HG03097 (cell line): ENCODE measurements at regions not wholly inside any gene's neighbourhood (a gene's known extent, or its start where the extent isn't known, plus 50 kb on each side); places are given as distances from the start of the nearest gene placed in this dataset.

Source experiments
- ATAC-seq: cut with Tn5 transposase; IDR thresholded peaks from one replicate; pipeline ENCODE4 v1.9.1; 2021; ENCODE audit not compliant: unreplicated experiment, low FRiP score

DNA sequence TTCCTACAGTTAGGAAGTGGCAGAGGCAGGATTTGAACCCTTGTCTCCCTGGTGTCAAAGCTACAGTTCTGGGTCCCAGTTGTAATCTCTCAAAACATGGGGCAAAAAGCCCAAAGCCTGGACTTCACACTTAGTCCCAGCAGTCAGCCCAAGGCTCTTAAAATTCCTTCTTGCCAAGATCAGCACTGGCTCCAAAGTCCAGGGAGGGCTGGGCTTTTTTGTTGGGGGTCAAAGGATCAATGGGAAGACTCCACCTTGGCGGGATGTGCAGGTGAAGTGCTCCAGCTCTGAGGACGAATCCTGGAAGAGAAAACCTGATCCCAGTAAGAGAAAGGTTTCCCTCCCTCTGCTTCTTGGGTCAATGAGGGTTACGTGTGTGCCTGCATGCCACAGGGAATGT lies 195.5 kb downstream of the HAPSTR1 start:
- ATAC-seq, result no peak

GRCh38 chr16:9296271-9296590 lies 204.8 kb downstream of the HAPSTR1 start:
- ATAC-seq, result no peak

DNA sequence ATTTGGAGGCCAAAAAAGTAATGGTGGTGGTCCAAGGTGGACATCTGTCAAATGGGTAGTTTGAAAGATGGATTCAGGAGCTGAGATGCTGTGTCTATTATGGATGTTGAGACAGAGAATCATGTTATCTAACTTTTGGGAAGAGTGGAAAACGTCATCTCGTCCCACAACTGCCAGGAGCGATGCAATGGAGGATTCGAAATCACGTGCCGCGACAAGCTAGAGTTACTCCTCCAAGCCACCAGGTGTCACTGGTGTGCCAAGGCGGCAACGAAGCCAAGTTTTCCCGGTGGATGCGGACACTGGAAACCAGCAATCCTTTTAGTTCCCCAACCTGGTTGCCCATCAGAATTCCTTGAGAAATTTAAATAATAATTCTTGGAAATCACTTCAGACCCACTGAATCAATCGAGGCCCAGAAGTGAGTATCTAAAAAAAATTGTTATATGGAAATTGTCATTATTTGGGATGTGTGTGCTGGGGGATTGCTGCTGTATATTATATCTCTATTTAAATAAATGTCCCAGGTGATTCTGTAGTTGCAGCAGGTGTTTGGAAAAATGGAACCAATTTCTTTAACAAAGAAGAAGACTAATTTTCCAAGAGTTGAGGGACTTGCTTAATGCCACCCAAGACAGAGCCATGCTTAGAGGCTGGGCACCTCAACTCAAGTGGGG lies 206.1 kb downstream of the HAPSTR1 start:
- ATAC-seq, result no peak

DNA sequence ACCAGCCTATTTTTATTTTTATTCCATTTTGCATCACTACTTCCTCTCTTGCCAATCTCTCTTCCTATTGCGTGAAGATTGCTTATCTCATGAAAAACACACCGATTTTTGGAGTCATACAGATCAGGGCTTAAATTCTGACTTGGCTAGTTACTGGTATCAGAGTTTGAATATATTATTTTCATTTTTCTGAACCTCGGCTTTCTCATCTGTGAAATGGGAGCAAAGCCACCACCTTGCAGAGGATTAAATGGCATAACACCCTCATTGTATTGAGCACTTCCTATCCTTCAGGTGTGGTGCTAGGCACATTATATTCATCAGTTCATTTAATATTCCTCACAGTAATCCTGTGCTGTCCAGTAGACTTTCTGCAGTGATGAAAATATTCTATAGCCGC lies 208.8 kb downstream of the HAPSTR1 start:
- ATAC-seq, result no peak

- no peak for ATAC-seq
These were observed 210.6 kb downstream of the HAPSTR1 start for GRCh38 chr16:9302072-9302471.

DNA sequence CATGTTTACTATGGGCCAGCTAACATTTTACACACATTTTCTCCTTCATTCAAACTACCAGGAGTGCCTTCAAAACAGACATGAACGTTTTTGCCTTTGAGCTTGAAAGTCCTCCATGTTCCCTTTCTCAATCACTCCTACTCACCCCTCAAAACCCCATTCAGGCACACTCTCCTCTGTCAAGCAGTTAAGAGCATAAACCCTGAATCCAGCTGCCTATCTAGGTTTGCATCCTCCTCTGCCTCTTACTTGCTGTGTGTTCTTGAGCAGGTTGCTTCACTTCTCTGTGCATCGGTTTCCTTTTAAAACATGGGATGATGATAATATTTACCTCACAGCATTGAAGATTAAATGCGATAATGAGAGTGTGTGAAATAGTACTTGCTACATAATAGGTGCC lies 215.3 kb downstream of the HAPSTR1 start:
- ATAC-seq, result no peak

GRCh38 chr16:9307446-9307845 lies 216.0 kb downstream of the HAPSTR1 start:
- ATAC-seq, result no peak

GRCh38 chr16:9308356-9308801 lies 216.9 kb downstream of the HAPSTR1 start:
- ATAC-seq, result no peak

- no peak for ATAC-seq
These were observed 217.4 kb downstream of the HAPSTR1 start for GRCh38 chr16:9308850-9309249.

DNA sequence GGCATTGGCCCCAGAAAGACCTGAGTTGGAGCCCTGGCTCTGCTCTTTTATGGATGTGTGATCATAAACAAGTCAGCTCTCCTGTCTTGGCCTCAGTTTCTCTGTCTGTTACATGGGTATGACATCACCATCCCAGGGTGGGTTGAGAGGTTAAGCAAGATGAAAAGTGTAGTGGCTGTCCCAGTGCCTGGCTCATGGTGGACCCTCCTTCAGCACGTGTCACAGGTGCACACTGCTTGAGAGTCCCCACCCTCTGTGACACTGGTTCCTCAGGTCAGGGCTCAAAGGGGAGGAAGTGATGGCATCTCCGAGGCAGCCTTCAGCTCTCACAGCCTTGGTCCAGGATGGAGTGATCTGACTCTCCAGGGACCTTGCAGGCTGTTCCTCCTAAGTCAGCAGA lies 218.4 kb downstream of the HAPSTR1 start:
- no peak for ATAC-seq

GRCh38 chr16:9311303-9311954 lies 220.0 kb downstream of the HAPSTR1 start:
- ATAC-seq, result no peak

GRCh38 chr16:9316008-9316407 lies 224.6 kb downstream of the HAPSTR1 start:
- ATAC-seq, result no peak

GRCh38 chr16:9316615-9317014 lies 225.2 kb downstream of the HAPSTR1 start:
- no peak for ATAC-seq

DNA sequence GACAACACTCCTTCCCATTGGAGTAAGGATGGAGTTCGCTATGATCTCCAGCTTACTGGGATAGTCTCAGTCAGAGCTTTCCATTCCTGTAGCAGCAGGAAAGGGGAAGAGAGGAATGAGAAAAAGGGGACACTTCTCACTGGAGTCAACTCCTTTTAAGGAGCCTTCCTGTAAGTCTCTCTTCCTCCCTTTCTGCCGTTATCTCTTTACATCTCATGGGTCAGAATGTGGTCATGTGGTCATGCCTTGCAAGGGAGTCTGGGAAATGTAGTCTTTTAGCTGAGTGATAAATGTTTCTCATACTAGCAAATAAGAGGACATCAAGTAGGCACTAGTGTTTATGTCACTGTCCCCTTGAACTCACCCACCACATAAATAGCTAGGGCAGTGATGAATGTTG lies 227.3 kb downstream of the HAPSTR1 start:
- no peak for ATAC-seq

GRCh38 chr16:9322769-9323168 lies 231.3 kb downstream of the HAPSTR1 start:
- ATAC-seq, result no peak

GRCh38 chr16:9323170-9323569 lies 231.7 kb downstream of the HAPSTR1 start:
- ATAC-seq, result no peak

- no peak for ATAC-seq
These were observed 235.8 kb downstream of the HAPSTR1 start for GRCh38 chr16:9327253-9327652.

DNA sequence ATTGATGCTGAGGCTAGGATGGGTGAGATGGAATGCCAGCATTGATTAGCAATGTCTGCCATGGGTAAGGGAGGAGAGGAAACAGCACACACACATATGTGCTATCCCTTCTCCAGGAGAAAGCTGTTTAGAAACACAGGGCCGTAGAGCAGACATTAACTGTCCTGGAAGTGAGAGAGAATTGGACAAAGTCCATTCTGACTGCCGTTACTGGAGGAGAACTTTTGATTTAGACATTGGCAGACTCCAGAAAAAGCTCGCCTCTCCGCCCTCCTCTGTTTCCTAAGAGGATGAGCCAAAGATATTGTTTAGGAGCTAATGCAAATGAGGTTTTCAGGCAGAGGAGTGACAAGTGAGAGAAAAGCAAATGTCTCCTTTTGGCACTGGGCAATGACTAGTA lies 237.0 kb downstream of the HAPSTR1 start:
- no peak for ATAC-seq

DNA sequence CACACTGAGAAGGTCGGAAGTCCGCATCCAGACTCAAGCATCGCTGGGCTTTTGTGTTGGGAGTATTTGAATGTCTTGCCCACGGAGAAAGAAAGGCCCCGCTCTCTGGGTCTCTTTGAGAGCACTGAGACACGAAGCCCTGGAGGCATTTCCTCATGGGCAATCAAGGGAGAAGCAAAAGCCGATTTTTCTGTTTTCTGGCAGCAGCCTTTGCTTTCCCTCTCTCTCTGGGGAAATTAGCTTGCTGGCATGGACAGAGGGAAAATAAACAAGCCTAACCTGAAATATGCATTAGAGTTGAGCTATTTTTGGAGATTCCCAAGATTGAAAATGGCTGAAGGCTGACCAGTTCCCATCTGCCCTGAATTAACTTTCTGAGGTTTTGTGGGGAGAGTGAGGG lies 238.7 kb downstream of the HAPSTR1 start:
- no peak for ATAC-seq

GRCh38 chr16:9331503-9331902 lies 240.1 kb downstream of the HAPSTR1 start:
- ATAC-seq, result no peak

- ATAC-seq, result no peak
These were observed 241.2 kb downstream of the HAPSTR1 start for GRCh38 chr16:9332574-9333148.

- ATAC-seq, result no peak
These were observed 242.0 kb downstream of the HAPSTR1 start for GRCh38 chr16:9333469-9333868.
